GM12878 (cell line): ENCODE measurements at regions not wholly inside any gene's neighbourhood (a gene's known extent, or its start where the extent isn't known, plus 50 kb on each side); places are given as distances from the start of the nearest gene placed in this dataset.

Experiments
- ATAC-seq: fragments of 200-7000 bp; cut with Tn5 transposase; 3 replicates; pipeline ENCODE4 v1.9.1; 2020; ENCODE audit warnings: mild to moderate bottlenecking, moderate library complexity
- BruUV-seq: library from RNA; stranded (reverse); fragments of 400-500 nt; replicated peaks from 2 replicates; lab custom pipeline; 2021; lab: Mats Ljungman, UMichigan
- CTCF ChIA-PET: fragments of 300-600 bp; sonication (Branson Sonifier 250); formaldehyde crosslinking; extraction: SDS; loops from one replicate; lab custom pipeline; 2021; ENCODE audit warnings: inconsistent platforms; lab: Yijun Ruan, JAX
- POLR2A ChIA-PET: fragments of 350-600 bp; formaldehyde crosslinking; extraction: SDS; loops from one replicate; lab custom pipeline; 2021; ENCODE audit warnings: inconsistent platforms; lab: Charles Lee
- RAD21 ChIA-PET: fragments of 300-600 bp; sonication (Branson Sonifier 250); formaldehyde crosslinking; loops from one replicate; lab custom pipeline; 2023; ENCODE audit warnings: antibody characterized with exemption; ENCODE audit not compliant: unreplicated experiment; lab: Charles Lee
- SMC1A ChIA-PET: fragments of 300-600 bp; sonication (Branson Sonifier 250); formaldehyde crosslinking; loops from one replicate; lab custom pipeline; 2023; ENCODE audit not compliant: unreplicated experiment, uncharacterized antibody; lab: Charles Lee
- DNase-seq: peaks from one replicate; pipeline ENCODE4 v3.0.0-alpha.2; 2011; ENCODE audit warnings: low read depth, low spot score
- FAIRE-seq: peaks from 3 replicates; lab custom pipeline; 2011; peaks lifted over from hg19 to GRCh38; lab: Jason Lieb, UNC
- H2AFZ ChIP-seq: 2 replicates; pipeline ENCODE4 v1.6.0; 2011; ENCODE audit warnings: low read depth, low read length, control low read depth; ENCODE audit not compliant: control insufficient read depth
- H3K27ac ChIP-seq: 2 replicates; pipeline ENCODE4 v1.5.1; 2011; ENCODE audit warnings: control low read depth; ENCODE audit not compliant: control insufficient read depth, insufficient read depth
- H3K27me3 ChIP-seq, 2 experiments: replicated peaks in 1 of 2; 2 replicates each; pipeline versions ENCODE4 v1.6.0 to v1.6.1; 2011; ENCODE audit warnings: low read length in 1 of 2; ENCODE audit not compliant: control insufficient read depth in 2 of 2, insufficient read depth in 2 of 2
- H3K36me3 ChIP-seq, 2 experiments: 2 replicates each; pipeline ENCODE4 v1.5.1; 2011; ENCODE audit warnings: low read length in 1 of 2; ENCODE audit not compliant: control insufficient read depth in 2 of 2, insufficient read depth in 2 of 2
- H3K4me1 ChIP-seq: 2 replicates; pipeline ENCODE4 v1.6.1; 2011; ENCODE audit warnings: mild to moderate bottlenecking, low read length, moderate library complexity, mixed read lengths; ENCODE audit not compliant: control insufficient read depth, insufficient read depth
- H3K4me2 ChIP-seq: 2 replicates; pipeline ENCODE4 v1.6.0; 2011; ENCODE audit warnings: control low read depth; ENCODE audit not compliant: control insufficient read depth, insufficient read depth
- H3K4me3 ChIP-seq: fragments of 200-600 bp; sonication (generic); 2 replicates; pipeline ENCODE4 v1.5.1; 2016
- H3K79me2 ChIP-seq: 2 replicates; pipeline ENCODE4 v1.6.0; 2011; ENCODE audit warnings: low read length; ENCODE audit not compliant: control insufficient read depth, insufficient read depth
- H3K9ac ChIP-seq: 2 replicates; pipeline ENCODE4 v1.8.0; 2011; ENCODE audit warnings: low read length, control low read depth, mixed read lengths; ENCODE audit not compliant: control insufficient read depth, insufficient read depth
- H3K9me3 ChIP-seq: replicated peaks from 3 replicates; pipeline ENCODE4 v1.5.1; 2011; ENCODE audit warnings: mild to moderate bottlenecking, low read length; ENCODE audit not compliant: control insufficient read depth, insufficient read depth
- H4K20me1 ChIP-seq: 2 replicates; pipeline ENCODE4 v1.6.0; 2011; ENCODE audit not compliant: control insufficient read depth, insufficient read depth
- ATF3 ChIP-seq: IDR thresholded peaks from 2 replicates; pipeline ENCODE4 v1.6.1; 2011; ENCODE audit warnings: low read depth, mild to moderate bottlenecking, low read length, moderate library complexity, borderline replicate concordance; ENCODE audit errors: extremely low read depth
- CHD4 ChIP-seq: fragments of 200-600 bp; sonication (generic); IDR thresholded peaks from 2 replicates; pipeline ENCODE4 v1.6.1; 2016; ENCODE audit warnings: mild to moderate bottlenecking
- CREM ChIP-seq: IDR thresholded peaks from 2 replicates; pipeline ENCODE4 v1.6.1; 2014; ENCODE audit warnings: antibody characterized with exemption, low read depth
- NFXL1 ChIP-seq: fragments of 450-650 bp; IDR thresholded peaks from 2 replicates; pipeline ENCODE4 v1.6.1; 2017; ENCODE audit warnings: antibody characterized with exemption, mild to moderate bottlenecking, borderline replicate concordance
- NR2C2 ChIP-seq: IDR thresholded peaks from 2 replicates; pipeline ENCODE4 v1.6.1; 2011; ENCODE audit warnings: borderline replicate concordance, low read depth; ENCODE audit not compliant: control insufficient read depth, insufficient read length
- SKIL ChIP-seq: fragments of 450-650 bp; IDR thresholded peaks from 2 replicates; pipeline ENCODE4 v1.6.1; 2017; ENCODE audit warnings: mild to moderate bottlenecking, low read depth, inconsistent platforms; ENCODE audit not compliant: poor library complexity, severe bottlenecking
- SMC3 ChIP-seq: IDR thresholded peaks from 2 replicates; pipeline ENCODE4 v1.6.1; 2011; ENCODE audit warnings: low read length, improper control_type of control experiment, borderline replicate concordance
- USF2 ChIP-seq: IDR thresholded peaks from 2 replicates; pipeline ENCODE4 v1.6.1; 2011; ENCODE audit warnings: low read depth, low read length, improper control_type of control experiment, borderline replicate concordance
- YBX1 ChIP-seq: fragments of 450-650 bp; IDR thresholded peaks from 2 replicates; pipeline ENCODE4 v1.6.1; 2016; ENCODE audit warnings: antibody characterized with exemption
- ZBTB4 ChIP-seq: fragments of 450-650 bp; formaldehyde crosslinking; IDR thresholded peaks from 2 replicates; pipeline ENCODE4 v1.4.0; 2022; ENCODE audit warnings: mild to moderate bottlenecking, moderate library complexity
- ZNF207 ChIP-seq: fragments of 450-650 bp; IDR thresholded peaks from 2 replicates; pipeline ENCODE4 v1.6.1; 2014; ENCODE audit warnings: antibody characterized with exemption, mild to moderate bottlenecking, borderline replicate concordance
- WGBS: methylation state at CpG from one replicate; pipeline ENCODE4 v1.1.6; 2016; ENCODE audit warnings: low lambda C conversion rate; ENCODE audit not compliant: insufficient replicate concordance, insufficient coverage; ENCODE audit errors: missing lambda C conversion rate; 5-methylcytosine and 5-hydroxymethylcytosine counted together
- in situ Hi-C: fragments of 300-500 bp; cut with MboI; formaldehyde crosslinking; loops from 9 replicates; pipeline ENCODE4 v1.14.3; 2018; ENCODE audit warnings: mixed read lengths
- intact Hi-C: fragments of 100-400 bp; cut with micrococcal nuclease; formaldehyde crosslinking; loops from one replicate; pipeline ENCODE4 v1.14.2; 2022; ENCODE audit not compliant: unreplicated experiment

GRCh38 chr2:235255693-235256092 is 238.2 kb upstream of the AGAP1 start (continued):
- no peak for TF ChIP-seq ZBTB4 (CRISPR knock-in tag)

GRCh38 chr2:235257590-235257989 is 236.3 kb upstream of the AGAP1 start:
- 47% methylated on average over 1 of the region's 1 CpG for WGBS
- no peaks in the 10 kb centered on the region for H3K4me1 ChIP-seq
- DNase-seq (no peak), ATAC-seq (no peak), FAIRE-seq (no peak)
- no peak overlapping the region for H2AFZ ChIP-seq
- ChIA-PET SMC1A (no interaction called here), CTCF (no interaction called here), RAD21 (no interaction called here), POLR2A (no interaction called here)
- no peak overlapping the region for H3K27ac ChIP-seq
- H3K79me2 ChIP-seq = no peaks in the 10 kb centered on the region
- H4K20me1 ChIP-seq = no peaks in the 10 kb centered on the region
- no peak overlapping the region for H3K4me2 ChIP-seq
- intact Hi-C loops = no loop called here
- TF ChIP-seq NFXL1 (no peak), NR2C2 (no peak), USF2 (no peak), YBX1 (no peak), SKIL (no peak), ATF3 (no peak), CREM (no peak), CHD4 (no peak), SMC3 (no peak), ZNF207 (no peak)
- no peaks in the 10 kb centered on the region; the same call in 2 of the 3 replicates for H3K9me3 ChIP-seq
- H3K9ac ChIP-seq = no peak overlapping the region
- no peaks in the 10 kb centered on the region for H3K27me3 ChIP-seq
- H3K36me3 ChIP-seq = no peaks in the 10 kb centered on the region
- no peak overlapping the region for H3K4me3 ChIP-seq
- in situ Hi-C loops = no loop called here
- no TSS peak for BruUV-seq
